H1 (cell line): ENCODE measurements at regions not wholly inside any gene's neighbourhood (a gene's known extent, or its start where the extent isn't known, plus 50 kb on each side); places are given as distances from the start of the nearest gene placed in this dataset.

Experiments
- ASH2L ChIP-seq: fragments of 200-600, 300-600 bp; sonication (generic); IDR thresholded peaks from one replicate; pipeline ENCODE4 v1.7.1; 2017; ENCODE audit warnings: low read length
- HDAC2 ChIP-seq, 2 experiments: fragments of 300-600 bp in 1 of 2; sonication (generic) in 1 of 2; IDR thresholded peaks; 2 replicates each; pipeline ENCODE4 v1.6.1; 2011 to 2012; ENCODE audit warnings: low read depth in 2 of 2, low read length in 2 of 2, mild to moderate bottlenecking in 2 of 2, moderate library complexity in 2 of 2, borderline replicate concordance in 1 of 2, inconsistent platforms in 1 of 2
- NRF1 ChIP-seq: IDR thresholded peaks from 2 replicates; pipeline ENCODE4 v1.6.1; 2011; ENCODE audit warnings: mild to moderate bottlenecking, low read depth, low read length, improper control_type of control experiment
- SIX5 ChIP-seq: IDR thresholded peaks from 2 replicates; pipeline ENCODE4 v1.6.1; 2011; ENCODE audit warnings: mild to moderate bottlenecking, low read depth, low read length
- SP2 ChIP-seq: IDR thresholded peaks from 2 replicates; pipeline ENCODE4 v1.6.1; 2012; ENCODE audit warnings: mild to moderate bottlenecking, low read length, inconsistent platforms
- TAF7 ChIP-seq: optimal IDR thresholded peaks from 2 replicates; pipeline ENCODE3; 2011; ENCODE audit warnings: low read depth, mild to moderate bottlenecking, inconsistent platforms, low read length, moderate library complexity, borderline replicate concordance
- TEAD4 ChIP-seq: IDR thresholded peaks from 2 replicates; pipeline ENCODE4 v1.6.1; 2012; ENCODE audit warnings: low read depth, low read length, inconsistent platforms, mixed read lengths
- TF ChIP-seq, protein P1 (sequence below): fragments of 300-600 bp; sonication (generic); IDR thresholded peaks from 2 replicates; pipeline ENCODE4 v1.7.1; 2012; ENCODE audit warnings: low read length, moderate library complexity, mild to moderate bottlenecking, inconsistent platforms; ENCODE audit not compliant: insufficient replicate concordance

GRCh38 chr16:52193441-52193840 lies 353.5 kb downstream of the TOX3 start (continued):
- TF ChIP-seq, protein P1, sequence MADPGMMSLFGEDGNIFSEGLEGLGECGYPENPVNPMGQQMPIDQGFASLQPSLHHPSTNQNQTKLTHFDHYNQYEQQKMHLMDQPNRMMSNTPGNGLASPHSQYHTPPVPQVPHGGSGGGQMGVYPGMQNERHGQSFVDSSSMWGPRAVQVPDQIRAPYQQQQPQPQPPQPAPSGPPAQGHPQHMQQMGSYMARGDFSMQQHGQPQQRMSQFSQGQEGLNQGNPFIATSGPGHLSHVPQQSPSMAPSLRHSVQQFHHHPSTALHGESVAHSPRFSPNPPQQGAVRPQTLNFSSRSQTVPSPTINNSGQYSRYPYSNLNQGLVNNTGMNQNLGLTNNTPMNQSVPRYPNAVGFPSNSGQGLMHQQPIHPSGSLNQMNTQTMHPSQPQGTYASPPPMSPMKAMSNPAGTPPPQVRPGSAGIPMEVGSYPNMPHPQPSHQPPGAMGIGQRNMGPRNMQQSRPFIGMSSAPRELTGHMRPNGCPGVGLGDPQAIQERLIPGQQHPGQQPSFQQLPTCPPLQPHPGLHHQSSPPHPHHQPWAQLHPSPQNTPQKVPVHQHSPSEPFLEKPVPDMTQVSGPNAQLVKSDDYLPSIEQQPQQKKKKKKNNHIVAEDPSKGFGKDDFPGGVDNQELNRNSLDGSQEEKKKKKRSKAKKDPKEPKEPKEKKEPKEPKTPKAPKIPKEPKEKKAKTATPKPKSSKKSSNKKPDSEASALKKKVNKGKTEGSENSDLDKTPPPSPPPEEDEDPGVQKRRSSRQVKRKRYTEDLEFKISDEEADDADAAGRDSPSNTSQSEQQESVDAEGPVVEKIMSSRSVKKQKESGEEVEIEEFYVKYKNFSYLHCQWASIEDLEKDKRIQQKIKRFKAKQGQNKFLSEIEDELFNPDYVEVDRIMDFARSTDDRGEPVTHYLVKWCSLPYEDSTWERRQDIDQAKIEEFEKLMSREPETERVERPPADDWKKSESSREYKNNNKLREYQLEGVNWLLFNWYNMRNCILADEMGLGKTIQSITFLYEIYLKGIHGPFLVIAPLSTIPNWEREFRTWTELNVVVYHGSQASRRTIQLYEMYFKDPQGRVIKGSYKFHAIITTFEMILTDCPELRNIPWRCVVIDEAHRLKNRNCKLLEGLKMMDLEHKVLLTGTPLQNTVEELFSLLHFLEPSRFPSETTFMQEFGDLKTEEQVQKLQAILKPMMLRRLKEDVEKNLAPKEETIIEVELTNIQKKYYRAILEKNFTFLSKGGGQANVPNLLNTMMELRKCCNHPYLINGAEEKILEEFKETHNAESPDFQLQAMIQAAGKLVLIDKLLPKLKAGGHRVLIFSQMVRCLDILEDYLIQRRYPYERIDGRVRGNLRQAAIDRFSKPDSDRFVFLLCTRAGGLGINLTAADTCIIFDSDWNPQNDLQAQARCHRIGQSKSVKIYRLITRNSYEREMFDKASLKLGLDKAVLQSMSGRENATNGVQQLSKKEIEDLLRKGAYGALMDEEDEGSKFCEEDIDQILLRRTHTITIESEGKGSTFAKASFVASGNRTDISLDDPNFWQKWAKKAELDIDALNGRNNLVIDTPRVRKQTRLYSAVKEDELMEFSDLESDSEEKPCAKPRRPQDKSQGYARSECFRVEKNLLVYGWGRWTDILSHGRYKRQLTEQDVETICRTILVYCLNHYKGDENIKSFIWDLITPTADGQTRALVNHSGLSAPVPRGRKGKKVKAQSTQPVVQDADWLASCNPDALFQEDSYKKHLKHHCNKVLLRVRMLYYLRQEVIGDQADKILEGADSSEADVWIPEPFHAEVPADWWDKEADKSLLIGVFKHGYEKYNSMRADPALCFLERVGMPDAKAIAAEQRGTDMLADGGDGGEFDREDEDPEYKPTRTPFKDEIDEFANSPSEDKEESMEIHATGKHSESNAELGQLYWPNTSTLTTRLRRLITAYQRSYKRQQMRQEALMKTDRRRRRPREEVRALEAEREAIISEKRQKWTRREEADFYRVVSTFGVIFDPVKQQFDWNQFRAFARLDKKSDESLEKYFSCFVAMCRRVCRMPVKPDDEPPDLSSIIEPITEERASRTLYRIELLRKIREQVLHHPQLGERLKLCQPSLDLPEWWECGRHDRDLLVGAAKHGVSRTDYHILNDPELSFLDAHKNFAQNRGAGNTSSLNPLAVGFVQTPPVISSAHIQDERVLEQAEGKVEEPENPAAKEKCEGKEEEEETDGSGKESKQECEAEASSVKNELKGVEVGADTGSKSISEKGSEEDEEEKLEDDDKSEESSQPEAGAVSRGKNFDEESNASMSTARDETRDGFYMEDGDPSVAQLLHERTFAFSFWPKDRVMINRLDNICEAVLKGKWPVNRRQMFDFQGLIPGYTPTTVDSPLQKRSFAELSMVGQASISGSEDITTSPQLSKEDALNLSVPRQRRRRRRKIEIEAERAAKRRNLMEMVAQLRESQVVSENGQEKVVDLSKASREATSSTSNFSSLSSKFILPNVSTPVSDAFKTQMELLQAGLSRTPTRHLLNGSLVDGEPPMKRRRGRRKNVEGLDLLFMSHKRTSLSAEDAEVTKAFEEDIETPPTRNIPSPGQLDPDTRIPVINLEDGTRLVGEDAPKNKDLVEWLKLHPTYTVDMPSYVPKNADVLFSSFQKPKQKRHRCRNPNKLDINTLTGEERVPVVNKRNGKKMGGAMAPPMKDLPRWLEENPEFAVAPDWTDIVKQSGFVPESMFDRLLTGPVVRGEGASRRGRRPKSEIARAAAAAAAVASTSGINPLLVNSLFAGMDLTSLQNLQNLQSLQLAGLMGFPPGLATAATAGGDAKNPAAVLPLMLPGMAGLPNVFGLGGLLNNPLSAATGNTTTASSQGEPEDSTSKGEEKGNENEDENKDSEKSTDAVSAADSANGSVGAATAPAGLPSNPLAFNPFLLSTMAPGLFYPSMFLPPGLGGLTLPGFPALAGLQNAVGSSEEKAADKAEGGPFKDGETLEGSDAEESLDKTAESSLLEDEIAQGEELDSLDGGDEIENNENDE = no peak
- TF ChIP-seq SIX5 = no peak
- no peak for TF ChIP-seq TEAD4
- TF ChIP-seq HDAC2 (IDR thresholded peaks at IDR 0.05; ENCODE audit: borderline replicate concordance in 1 of 2, low read depth in 2 of 2, low read length in 2 of 2) = no peak
- no peak for TF ChIP-seq ASH2L
- TF ChIP-seq SP2 = no peak
- no peak for TF ChIP-seq NRF1
- no peak for TF ChIP-seq TAF7
